ENCODE measurements at regions not wholly inside any gene's neighbourhood (a gene's known extent, or its start where the extent isn't known, plus 50 kb on each side); places are given as distances from the start of the nearest gene placed in this dataset.

DNA sequence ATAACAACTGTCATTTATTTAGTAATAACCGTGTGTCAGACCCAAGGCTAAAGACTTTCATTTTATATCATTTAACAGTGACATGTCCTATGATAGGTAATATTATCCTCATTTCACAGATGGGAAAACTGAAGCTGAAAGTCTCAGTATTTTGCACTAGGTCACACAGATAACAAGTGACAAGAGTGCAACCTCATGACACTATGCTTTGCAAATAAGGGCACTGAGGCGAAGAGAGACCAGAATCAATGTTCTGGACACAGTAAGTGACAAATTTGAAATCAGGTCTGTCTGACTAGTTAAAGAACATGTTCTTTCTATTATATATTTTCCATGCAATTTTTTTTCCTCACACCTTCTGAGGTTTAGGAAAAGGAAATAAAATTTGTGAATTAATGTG is 585.7 kb downstream of the LRRC70 start (continued):
- TF ChIP-seq, protein P1, sequence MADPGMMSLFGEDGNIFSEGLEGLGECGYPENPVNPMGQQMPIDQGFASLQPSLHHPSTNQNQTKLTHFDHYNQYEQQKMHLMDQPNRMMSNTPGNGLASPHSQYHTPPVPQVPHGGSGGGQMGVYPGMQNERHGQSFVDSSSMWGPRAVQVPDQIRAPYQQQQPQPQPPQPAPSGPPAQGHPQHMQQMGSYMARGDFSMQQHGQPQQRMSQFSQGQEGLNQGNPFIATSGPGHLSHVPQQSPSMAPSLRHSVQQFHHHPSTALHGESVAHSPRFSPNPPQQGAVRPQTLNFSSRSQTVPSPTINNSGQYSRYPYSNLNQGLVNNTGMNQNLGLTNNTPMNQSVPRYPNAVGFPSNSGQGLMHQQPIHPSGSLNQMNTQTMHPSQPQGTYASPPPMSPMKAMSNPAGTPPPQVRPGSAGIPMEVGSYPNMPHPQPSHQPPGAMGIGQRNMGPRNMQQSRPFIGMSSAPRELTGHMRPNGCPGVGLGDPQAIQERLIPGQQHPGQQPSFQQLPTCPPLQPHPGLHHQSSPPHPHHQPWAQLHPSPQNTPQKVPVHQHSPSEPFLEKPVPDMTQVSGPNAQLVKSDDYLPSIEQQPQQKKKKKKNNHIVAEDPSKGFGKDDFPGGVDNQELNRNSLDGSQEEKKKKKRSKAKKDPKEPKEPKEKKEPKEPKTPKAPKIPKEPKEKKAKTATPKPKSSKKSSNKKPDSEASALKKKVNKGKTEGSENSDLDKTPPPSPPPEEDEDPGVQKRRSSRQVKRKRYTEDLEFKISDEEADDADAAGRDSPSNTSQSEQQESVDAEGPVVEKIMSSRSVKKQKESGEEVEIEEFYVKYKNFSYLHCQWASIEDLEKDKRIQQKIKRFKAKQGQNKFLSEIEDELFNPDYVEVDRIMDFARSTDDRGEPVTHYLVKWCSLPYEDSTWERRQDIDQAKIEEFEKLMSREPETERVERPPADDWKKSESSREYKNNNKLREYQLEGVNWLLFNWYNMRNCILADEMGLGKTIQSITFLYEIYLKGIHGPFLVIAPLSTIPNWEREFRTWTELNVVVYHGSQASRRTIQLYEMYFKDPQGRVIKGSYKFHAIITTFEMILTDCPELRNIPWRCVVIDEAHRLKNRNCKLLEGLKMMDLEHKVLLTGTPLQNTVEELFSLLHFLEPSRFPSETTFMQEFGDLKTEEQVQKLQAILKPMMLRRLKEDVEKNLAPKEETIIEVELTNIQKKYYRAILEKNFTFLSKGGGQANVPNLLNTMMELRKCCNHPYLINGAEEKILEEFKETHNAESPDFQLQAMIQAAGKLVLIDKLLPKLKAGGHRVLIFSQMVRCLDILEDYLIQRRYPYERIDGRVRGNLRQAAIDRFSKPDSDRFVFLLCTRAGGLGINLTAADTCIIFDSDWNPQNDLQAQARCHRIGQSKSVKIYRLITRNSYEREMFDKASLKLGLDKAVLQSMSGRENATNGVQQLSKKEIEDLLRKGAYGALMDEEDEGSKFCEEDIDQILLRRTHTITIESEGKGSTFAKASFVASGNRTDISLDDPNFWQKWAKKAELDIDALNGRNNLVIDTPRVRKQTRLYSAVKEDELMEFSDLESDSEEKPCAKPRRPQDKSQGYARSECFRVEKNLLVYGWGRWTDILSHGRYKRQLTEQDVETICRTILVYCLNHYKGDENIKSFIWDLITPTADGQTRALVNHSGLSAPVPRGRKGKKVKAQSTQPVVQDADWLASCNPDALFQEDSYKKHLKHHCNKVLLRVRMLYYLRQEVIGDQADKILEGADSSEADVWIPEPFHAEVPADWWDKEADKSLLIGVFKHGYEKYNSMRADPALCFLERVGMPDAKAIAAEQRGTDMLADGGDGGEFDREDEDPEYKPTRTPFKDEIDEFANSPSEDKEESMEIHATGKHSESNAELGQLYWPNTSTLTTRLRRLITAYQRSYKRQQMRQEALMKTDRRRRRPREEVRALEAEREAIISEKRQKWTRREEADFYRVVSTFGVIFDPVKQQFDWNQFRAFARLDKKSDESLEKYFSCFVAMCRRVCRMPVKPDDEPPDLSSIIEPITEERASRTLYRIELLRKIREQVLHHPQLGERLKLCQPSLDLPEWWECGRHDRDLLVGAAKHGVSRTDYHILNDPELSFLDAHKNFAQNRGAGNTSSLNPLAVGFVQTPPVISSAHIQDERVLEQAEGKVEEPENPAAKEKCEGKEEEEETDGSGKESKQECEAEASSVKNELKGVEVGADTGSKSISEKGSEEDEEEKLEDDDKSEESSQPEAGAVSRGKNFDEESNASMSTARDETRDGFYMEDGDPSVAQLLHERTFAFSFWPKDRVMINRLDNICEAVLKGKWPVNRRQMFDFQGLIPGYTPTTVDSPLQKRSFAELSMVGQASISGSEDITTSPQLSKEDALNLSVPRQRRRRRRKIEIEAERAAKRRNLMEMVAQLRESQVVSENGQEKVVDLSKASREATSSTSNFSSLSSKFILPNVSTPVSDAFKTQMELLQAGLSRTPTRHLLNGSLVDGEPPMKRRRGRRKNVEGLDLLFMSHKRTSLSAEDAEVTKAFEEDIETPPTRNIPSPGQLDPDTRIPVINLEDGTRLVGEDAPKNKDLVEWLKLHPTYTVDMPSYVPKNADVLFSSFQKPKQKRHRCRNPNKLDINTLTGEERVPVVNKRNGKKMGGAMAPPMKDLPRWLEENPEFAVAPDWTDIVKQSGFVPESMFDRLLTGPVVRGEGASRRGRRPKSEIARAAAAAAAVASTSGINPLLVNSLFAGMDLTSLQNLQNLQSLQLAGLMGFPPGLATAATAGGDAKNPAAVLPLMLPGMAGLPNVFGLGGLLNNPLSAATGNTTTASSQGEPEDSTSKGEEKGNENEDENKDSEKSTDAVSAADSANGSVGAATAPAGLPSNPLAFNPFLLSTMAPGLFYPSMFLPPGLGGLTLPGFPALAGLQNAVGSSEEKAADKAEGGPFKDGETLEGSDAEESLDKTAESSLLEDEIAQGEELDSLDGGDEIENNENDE (IDR thresholded peaks at IDR 0.05; ENCODE audit: insufficient replicate concordance, low read length), result no peak
- TF ChIP-seq CEBPB (IDR thresholded peaks at IDR 0.05; ENCODE audit: low read depth, low read length) (no peak), SAP30 (IDR thresholded peaks at IDR 0.05; ENCODE audit: insufficient read depth, insufficient replicate concordance, low read length) (no peak), RAD21 (IDR thresholded peaks at IDR 0.05 in 1 of 2, conservative IDR thresholded peaks at IDR 0.05 in 1 of 2; ENCODE audit: low read depth in 2 of 2, low read length in 2 of 2) (no peak), ASH2L (IDR thresholded peaks at IDR 0.05; ENCODE audit: low read length) (no peak)

Data from H1 (cell line).